Body of pancreas (tissue), 4 donors: ENCODE measurements at regions not wholly inside any gene's neighbourhood (a gene's known extent, or its start where the extent isn't known, plus 50 kb on each side); places are given as distances from the start of the nearest gene placed in this dataset.

Source experiments
- ATAC-seq: fragments of 150-250 bp; one replicate; pipeline ENCODE4 v1.9.1; 2016
- DNase-seq, 4 donors: peaks; one replicate each; pipeline ENCODE4 v3.0.0-alpha.2; 2019
- H3K27ac ChIP-seq, 4 donors: fragments of 200-600 bp; sonication (generic); 1 replicate in 3 of 4; 2 replicates in 1 of 4; pipeline versions ENCODE4 v1.5.1 to v1.6.1; 2016 to 2019; ENCODE audit warnings: mild to moderate bottlenecking in 1 of 4, mixed read lengths in 1 of 4, moderate library complexity in 1 of 4
- H3K27me3 ChIP-seq, 2 donors: fragments of 200-600 bp; sonication (generic); one replicate each; pipeline ENCODE4 v1.6.0; 2016; ENCODE audit warnings: mild to moderate bottlenecking in 1 of 2
- H3K36me3 ChIP-seq, 2 donors: fragments of 200-600 bp; sonication (generic); replicated peaks in 1 of 2; 2 replicates each; pipeline ENCODE4 v1.5.1; 2016; ENCODE audit warnings: low read depth in 2 of 2; ENCODE audit not compliant: insufficient read depth in 1 of 2
- H3K4me1 ChIP-seq: fragments of 200-600 bp; sonication (generic); one replicate; pipeline ENCODE4 v1.6.0; 2016
- H3K4me3 ChIP-seq, 2 donors: fragments of 200-600 bp; sonication (generic); 1 replicate in 1 of 2; 2 replicates in 1 of 2; pipeline ENCODE4 v1.5.1; 2016 to 2019
- H3K9me3 ChIP-seq, 3 donors: fragments of 200-600 bp; sonication (generic); 1 replicate in 2 of 3; 2 replicates in 1 of 3; pipeline ENCODE4 v1.5.1; 2016
- CTCF ChIP-seq, 7 experiments: fragments of 450-650 bp in 4 of 7; fragments of 200-600 bp in 3 of 7; sonication (generic) in 3 of 7; IDR thresholded peaks; one replicate each; pipeline ENCODE4 v1.5.1; 2016 to 2019; ENCODE audit warnings: antibody characterized with exemption in 7 of 7
- POLR2A ChIP-seq, 3 donors: fragments of 450-650 bp; IDR thresholded peaks; one replicate each; pipeline ENCODE4 v1.6.1; 2016; ENCODE audit warnings: antibody characterized with exemption in 3 of 3, mild to moderate bottlenecking in 2 of 3
- WGBS, 2 donors: methylation state at CpG; one replicate each; pipeline ENCODE4 v1.1.5; 2017; 5-methylcytosine and 5-hydroxymethylcytosine counted together
- intact Hi-C: fragments of 100-400 bp; cut with DNase I; formaldehyde crosslinking; loops from one replicate; pipeline ENCODE4 v1.15.1; 2023

- intact Hi-C loops = no loop called here
- Histone ChIP-seq H3K36me3 (no peaks in the 10 kb centered on the region), H3K4me1 (peaks cover 27% of the 10 kb centered on the region), H3K27me3 (no peaks in the 10 kb centered on the region), H3K9me3 (no peaks in the 10 kb centered on the region), H3K27ac (no peak overlapping the region), H3K4me3 (no peak overlapping the region)
- TF ChIP-seq POLR2A (IDR thresholded peaks at IDR 0.05) (no peak), CTCF (IDR thresholded peaks at IDR 0.05) (no peak)
- WGBS, 2 donors = 94 to 95% methylated on average over 2 of the region's 2 CpGs
- ATAC-seq = no peak
- no peak for DNase-seq
Observed at GRCh38 chr4:159545556-159545955, 442.7 kb downstream of the RAPGEF2 start.

GRCh38 chr4:159547645-159548308 lies 444.9 kb downstream of the RAPGEF2 start:
- H3K36me3 ChIP-seq = no peaks in the 10 kb centered on the region
- 91 to 92% methylated on average over 1 of the region's 1 CpG for WGBS, 2 donors
- ATAC-seq = no peak
- no peaks in the 10 kb centered on the region for H3K27me3 ChIP-seq
- intact Hi-C loops = no loop called here
- DNase-seq = no peak
- H3K4me1 ChIP-seq = peaks cover 25% of the 10 kb centered on the region
- TF ChIP-seq CTCF (IDR thresholded peaks at IDR 0.05) (no peak), POLR2A (IDR thresholded peaks at IDR 0.05) (no peak)
- H3K4me3 ChIP-seq = no peak overlapping the region
- H3K9me3 ChIP-seq = no peaks in the 10 kb centered on the region
- H3K27ac ChIP-seq = no peak overlapping the region

- Histone ChIP-seq H3K27me3 (no peaks in the 10 kb centered on the region), H3K9me3 (no peaks in the 10 kb centered on the region), H3K4me3 (no peak overlapping the region), H3K27ac (no peak overlapping the region), H3K4me1 (peaks cover 22% of the 10 kb centered on the region), H3K36me3 (no peaks in the 10 kb centered on the region)
- ATAC-seq (no peak), DNase-seq (no peak)
- intact Hi-C loops = no loop called here
- WGBS, 2 donors = 86 to 100% methylated on average over 2 of the region's 2 CpGs
- TF ChIP-seq CTCF (IDR thresholded peaks at IDR 0.05) (no peak), POLR2A (IDR thresholded peaks at IDR 0.05) (no peak)
Observed at GRCh38 chr4:159549098-159549518, 446.2 kb downstream of the RAPGEF2 start.

GRCh38 chr4:159551281-159551680 lies 448.4 kb downstream of the RAPGEF2 start:
- WGBS, 2 donors = 74 to 75% methylated on average over 1 of the region's 1 CpG
- no peaks in the 10 kb centered on the region for H3K36me3 ChIP-seq
- intact Hi-C loops = no loop called here
- H3K27me3 ChIP-seq = no peaks in the 10 kb centered on the region
- DNase-seq (no peak), ATAC-seq (no peak)
- H3K9me3 ChIP-seq = no peaks in the 10 kb centered on the region
- H3K4me1 ChIP-seq = peaks cover 22% of the 10 kb centered on the region
- no peak for TF ChIP-seq POLR2A (IDR thresholded peaks at IDR 0.05)
- no peak overlapping the region for H3K4me3 ChIP-seq
- no peak overlapping the region for H3K27ac ChIP-seq

GRCh38 chr4:159552979-159553768 lies 450.3 kb downstream of the RAPGEF2 start:
- TF ChIP-seq POLR2A (IDR thresholded peaks at IDR 0.05) (peak in 1 of 3 donors; percentile 26), CTCF (IDR thresholded peaks at IDR 0.05) (no peak)
- no peaks in the 10 kb centered on the region for H3K27me3 ChIP-seq
- peaks cover 35% of the 10 kb centered on the region for H3K4me1 ChIP-seq
- no peaks in the 10 kb centered on the region for H3K9me3 ChIP-seq
- no peak overlapping the region for H3K4me3 ChIP-seq
- H3K36me3 ChIP-seq = no peaks in the 10 kb centered on the region
- ATAC-seq (peak; percentile 72), DNase-seq (peak in 3 of 4 donors; percentile 16 to 52 (median 34))
- WGBS, 2 donors = 29% methylated on average over 4 of the region's 4 CpGs
- H3K27ac ChIP-seq = peak overlapping the region; percentile 72 to 79 (median 74)
- intact Hi-C loops = no loop called here
